HFFc6 (cell line): ENCODE measurements at regions not wholly inside any gene's neighbourhood (a gene's known extent, or its start where the extent isn't known, plus 50 kb on each side); places are given as distances from the start of the nearest gene placed in this dataset.
A peak's percentile ranks its signal among the peaks of the same experiment; 100 is the strongest.

Source experiments
- DNase-seq: peaks from one replicate; pipeline ENCODE4 v3.0.0-alpha.2; 2018
- H3K27ac Mint-ChIP-seq: 2 replicates; pipeline ENCODE4 v1.8.0; 2020; ENCODE audit warnings: mild to moderate bottlenecking, mixed read lengths
- H3K27me3 Mint-ChIP-seq: 2 replicates; pipeline ENCODE4 v1.8.0; 2021; ENCODE audit warnings: mild to moderate bottlenecking, moderate library complexity, mixed read lengths; ENCODE audit not compliant: insufficient read depth
- H3K36me3 Mint-ChIP-seq: 2 replicates; pipeline ENCODE4 v1.8.0; 2021; ENCODE audit warnings: low read depth, mixed read lengths
- H3K4me1 Mint-ChIP-seq: 2 replicates; pipeline ENCODE4 v1.8.0; 2020; ENCODE audit warnings: low read depth, mixed read lengths
- H3K4me3 Mint-ChIP-seq: 2 replicates; pipeline ENCODE4 v1.8.0; 2020; ENCODE audit warnings: mild to moderate bottlenecking, moderate library complexity, mixed read lengths
- H3K9me3 Mint-ChIP-seq: 2 replicates; pipeline ENCODE4 v1.8.0; 2020; ENCODE audit warnings: mild to moderate bottlenecking, mixed read lengths
- CTCF ChIP-seq: fragments of 200-600 bp; sonication (generic); IDR thresholded peaks from 2 replicates; pipeline ENCODE4 v1.5.0; 2021; ENCODE audit warnings: antibody characterized with exemption, mild to moderate bottlenecking

DNA sequence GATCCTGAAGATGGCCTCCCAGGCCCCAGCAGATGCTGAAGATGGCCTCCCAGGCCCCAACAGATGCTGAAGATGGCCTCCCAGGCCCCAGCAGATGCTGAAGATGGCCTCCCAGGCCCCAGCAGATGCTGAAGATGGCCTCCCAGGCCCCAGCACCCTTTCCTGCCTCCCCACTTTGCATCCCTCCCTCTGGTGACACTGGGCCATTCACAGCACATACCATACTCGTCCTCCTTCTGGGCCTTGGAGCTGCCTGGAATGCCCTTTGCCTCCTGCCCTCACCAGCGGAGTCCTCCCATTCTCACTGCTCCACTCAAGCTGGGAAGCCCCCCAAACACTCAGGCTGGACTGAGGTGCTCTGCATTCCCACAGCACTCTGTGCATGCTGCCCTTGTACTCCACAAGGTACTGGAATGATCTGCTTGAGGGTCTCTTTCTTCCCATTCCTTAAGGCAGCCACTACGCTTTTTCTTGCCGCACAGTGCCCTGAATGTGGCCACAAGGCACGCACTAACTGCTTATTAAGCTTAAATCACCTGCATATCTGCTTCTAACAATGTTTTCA is 550.0 kb downstream of the BNC2 start:
- Mint-ChIP-seq H3K27ac (no peak overlapping the region), H3K27me3 (peaks cover 5% of the 10 kb centered on the region), H3K4me1 (peaks cover 12% of the 10 kb centered on the region), H3K4me3 (no peak overlapping the region), H3K36me3 (peaks cover 4% of the 10 kb centered on the region; the same call in 1 of the 2 replicates), H3K9me3 (no peaks in the 10 kb centered on the region)
- TF ChIP-seq CTCF, result no peak
- DNase-seq, result no peak

DNA sequence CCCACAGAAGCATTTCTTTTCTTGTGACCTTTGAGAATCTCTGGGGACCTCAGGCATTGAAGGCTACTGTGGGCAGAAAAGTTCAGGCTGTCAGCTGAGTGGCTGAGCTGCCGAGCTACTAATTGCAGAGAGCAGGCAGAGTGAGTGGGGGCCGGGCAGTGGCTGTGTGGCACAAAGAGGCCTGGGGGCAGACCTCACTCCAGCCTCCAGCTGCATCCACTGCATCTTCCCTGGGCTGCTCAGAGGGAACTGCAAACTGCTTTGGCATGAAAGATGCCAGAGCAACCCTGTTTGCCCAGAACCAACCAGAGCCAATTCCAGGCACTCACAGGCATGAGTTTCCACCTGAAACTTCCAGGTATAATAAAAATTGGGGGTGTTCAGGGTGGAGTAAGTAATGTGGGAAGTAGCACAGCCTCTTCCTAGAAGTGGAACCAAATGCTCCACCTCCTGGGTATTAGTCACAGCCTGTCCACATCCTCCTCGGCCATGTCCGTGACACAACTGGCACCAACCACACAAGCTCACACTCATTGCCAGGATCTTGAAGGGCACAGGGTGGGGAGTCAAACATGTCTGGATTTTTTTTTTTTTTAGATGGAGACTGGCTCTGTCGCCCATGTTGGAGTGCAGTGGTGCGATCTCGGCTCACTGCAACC is 548.9 kb downstream of the BNC2 start:
- Mint-ChIP-seq H3K36me3 (peaks cover 4% of the 10 kb centered on the region; the same call in 1 of the 2 replicates), H3K4me1 (peaks cover 12% of the 10 kb centered on the region), H3K4me3 (no peak overlapping the region), H3K27ac (peak overlapping the region; percentile 36; the same call in 1 of the 2 replicates), H3K27me3 (peaks cover 5% of the 10 kb centered on the region), H3K9me3 (no peaks in the 10 kb centered on the region)
- TF ChIP-seq CTCF, result no peak
- peak; percentile 46 for DNase-seq

DNA sequence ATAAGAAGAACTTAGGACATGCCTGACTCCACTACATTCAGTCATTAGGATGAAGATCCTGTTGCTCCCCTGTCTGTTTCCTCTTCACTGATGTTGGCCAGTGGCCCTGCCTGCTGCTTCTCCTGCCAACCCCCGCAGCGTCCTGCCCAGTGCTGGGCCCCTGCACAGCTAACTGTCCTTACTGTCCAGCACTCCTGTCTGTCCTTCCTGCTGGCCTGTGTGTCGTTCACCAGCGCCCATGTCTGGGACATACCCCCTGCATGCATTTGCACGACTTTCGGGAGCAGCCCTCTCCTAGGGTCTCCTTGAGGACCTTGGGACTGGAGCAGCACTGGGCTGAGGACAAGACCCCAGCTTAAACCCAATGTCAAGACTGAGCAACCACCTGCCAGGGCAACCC is 547.6 kb downstream of the BNC2 start:
- Mint-ChIP-seq H3K27me3 (no peaks in the 10 kb centered on the region; the same call in 1 of the 2 replicates), H3K4me3 (no peak overlapping the region), H3K4me1 (peaks cover 12% of the 10 kb centered on the region), H3K36me3 (peaks cover 4% of the 10 kb centered on the region; the same call in 1 of the 2 replicates), H3K9me3 (no peaks in the 10 kb centered on the region), H3K27ac (no peak overlapping the region)
- DNase-seq, result no peak
- no peak for TF ChIP-seq CTCF

DNA sequence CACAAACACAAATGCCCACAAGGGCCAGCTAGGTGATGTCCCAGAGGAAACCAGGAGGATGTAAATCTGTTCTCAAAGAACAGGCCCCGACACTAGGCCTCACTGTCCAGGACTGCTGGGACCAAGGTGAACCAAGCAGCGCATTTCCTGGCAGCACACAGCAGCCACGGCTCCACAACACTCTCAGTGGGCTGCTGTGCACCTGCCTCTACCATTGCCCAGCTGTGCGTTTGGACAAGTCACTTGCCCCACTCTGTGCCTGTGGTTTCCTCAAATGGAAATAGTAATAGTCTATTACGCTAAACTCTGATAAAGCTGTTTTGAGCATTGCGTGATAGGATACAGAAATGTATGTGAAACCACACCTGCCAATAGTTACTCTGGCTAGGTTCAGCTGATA is 544.5 kb downstream of the BNC2 start:
- Mint-ChIP-seq H3K27me3 (no peaks in the 10 kb centered on the region; the same call in 1 of the 2 replicates), H3K9me3 (no peaks in the 10 kb centered on the region), H3K4me3 (no peak overlapping the region), H3K36me3 (peaks cover 4% of the 10 kb centered on the region; the same call in 1 of the 2 replicates), H3K4me1 (peaks cover 10% of the 10 kb centered on the region), H3K27ac (no peak overlapping the region)
- no peak for DNase-seq
- no peak for TF ChIP-seq CTCF

- H3K4me1 Mint-ChIP-seq, result no peaks in the 10 kb centered on the region
- H3K9me3 Mint-ChIP-seq, result no peaks in the 10 kb centered on the region
- H3K27ac Mint-ChIP-seq, result no peak overlapping the region
- no peak for TF ChIP-seq CTCF
- no peaks in the 10 kb centered on the region; the same call in 1 of the 2 replicates for H3K36me3 Mint-ChIP-seq
- no peak for DNase-seq
- H3K4me3 Mint-ChIP-seq, result no peak overlapping the region
- H3K27me3 Mint-ChIP-seq, result no peaks in the 10 kb centered on the region; the same call in 1 of the 2 replicates
Observed at GRCh38 chr9:16328349-16328748, 542.1 kb downstream of the BNC2 start.
